Superior temporal gyrus (tissue), 1 donor: ENCODE measurements at regions not wholly inside any gene's neighbourhood (a gene's known extent, or its start where the extent isn't known, plus 50 kb on each side); places are given as distances from the start of the nearest gene placed in this dataset.
"Not testable (repeated sequence)": the region's sequence is repeated elsewhere in the genome, so short reads cannot be mapped to it uniquely, and the experiment has no call there.

ENCODE experiments used
- DNase-seq: peaks from one replicate; pipeline ENCODE4 v3.0.0-alpha.2; 2016; ENCODE audit errors: extremely low spot score

DNA sequence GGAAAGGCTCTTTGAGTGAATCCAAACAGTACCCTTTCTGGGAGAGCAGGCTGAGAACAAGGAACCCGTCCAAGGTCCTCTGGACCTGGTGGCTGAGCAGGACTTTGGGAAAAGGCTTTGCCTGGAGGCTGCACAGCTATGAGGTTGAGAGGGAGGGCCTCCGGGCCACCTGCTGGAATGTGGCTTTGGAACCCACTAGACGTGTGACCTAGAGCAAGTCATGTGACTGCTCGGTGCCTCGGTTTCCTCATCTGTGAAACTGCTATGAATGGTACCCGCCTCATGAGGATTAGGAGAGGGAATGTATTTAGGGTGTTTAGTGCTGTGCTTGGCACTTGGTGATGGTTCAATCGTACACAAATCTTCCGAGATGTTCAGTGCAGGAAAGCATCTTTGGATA lies 50.4 kb downstream of the HAPSTR1 start:
- DNase-seq = no peak

- no peak for DNase-seq
Observed at GRCh38 chr16:9144106-9144505, 52.7 kb downstream of the HAPSTR1 start.

GRCh38 chr16:9148374-9149015 lies 57.1 kb downstream of the HAPSTR1 start:
- no peak for DNase-seq

DNA sequence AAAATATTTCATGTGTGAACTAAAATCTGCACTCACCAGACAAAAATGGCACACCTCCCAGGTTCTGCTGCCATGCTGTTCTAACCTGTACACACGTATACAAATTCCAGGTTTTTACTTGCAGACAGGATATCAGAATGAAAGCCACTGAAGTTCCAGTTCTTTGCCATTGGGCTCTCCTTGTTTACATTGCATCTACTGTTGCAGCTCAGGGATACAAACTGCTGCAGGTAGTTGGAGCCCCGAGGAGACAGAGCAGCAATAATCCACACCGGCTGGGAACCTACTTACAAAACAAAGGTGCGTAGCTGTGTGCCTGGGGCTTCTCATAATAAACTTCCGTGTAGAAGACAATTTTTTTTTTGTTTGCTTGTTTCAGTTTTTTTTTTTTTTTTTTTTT lies 59.6 kb downstream of the HAPSTR1 start:
- no peak for DNase-seq

GRCh38 chr16:9151597-9151996 lies 60.2 kb downstream of the HAPSTR1 start:
- no peak for DNase-seq

GRCh38 chr16:9152649-9153501 lies 61.4 kb downstream of the HAPSTR1 start:
- DNase-seq = no peak

DNA sequence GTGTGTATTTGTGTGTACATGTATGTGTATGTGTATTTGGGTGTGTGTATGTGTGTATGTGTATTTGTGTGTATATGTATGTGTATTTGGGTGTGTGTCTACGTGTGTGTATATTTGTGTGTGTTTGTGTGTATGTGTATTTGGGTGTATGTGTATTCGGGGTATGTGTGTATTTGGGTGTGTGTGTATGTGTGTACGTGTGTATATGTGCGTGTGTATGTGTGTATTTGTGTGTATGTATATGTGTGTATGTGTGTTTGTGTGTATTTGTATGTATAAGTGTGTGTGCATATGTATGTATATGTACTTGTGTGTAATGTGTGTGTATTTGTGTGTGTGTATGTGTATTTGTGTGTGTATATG lies 62.0 kb downstream of the HAPSTR1 start:
- DNase-seq = no peak

- no peak for DNase-seq
Observed at GRCh38 chr16:9154567-9155410, 63.3 kb downstream of the HAPSTR1 start.

DNA sequence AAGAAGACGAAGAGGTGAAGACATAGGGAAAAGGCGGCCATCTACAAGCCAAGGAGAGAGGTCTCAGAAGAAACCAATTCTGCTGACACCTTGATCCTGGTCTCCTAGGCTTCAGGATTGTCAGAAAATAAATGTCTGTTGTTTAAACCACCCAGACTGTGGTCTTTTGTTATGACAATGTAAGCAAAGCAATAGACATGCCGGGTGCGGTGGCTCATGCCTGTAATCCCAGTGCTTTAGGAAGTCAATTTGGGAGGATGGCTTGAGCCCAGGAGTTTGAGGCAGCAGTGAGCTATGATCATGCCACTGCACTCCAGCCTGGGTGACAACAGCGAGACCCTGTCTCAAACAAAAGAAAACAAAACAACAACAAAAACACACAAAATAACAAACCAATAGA lies 64.4 kb downstream of the HAPSTR1 start:
- DNase-seq = no peak

DNA sequence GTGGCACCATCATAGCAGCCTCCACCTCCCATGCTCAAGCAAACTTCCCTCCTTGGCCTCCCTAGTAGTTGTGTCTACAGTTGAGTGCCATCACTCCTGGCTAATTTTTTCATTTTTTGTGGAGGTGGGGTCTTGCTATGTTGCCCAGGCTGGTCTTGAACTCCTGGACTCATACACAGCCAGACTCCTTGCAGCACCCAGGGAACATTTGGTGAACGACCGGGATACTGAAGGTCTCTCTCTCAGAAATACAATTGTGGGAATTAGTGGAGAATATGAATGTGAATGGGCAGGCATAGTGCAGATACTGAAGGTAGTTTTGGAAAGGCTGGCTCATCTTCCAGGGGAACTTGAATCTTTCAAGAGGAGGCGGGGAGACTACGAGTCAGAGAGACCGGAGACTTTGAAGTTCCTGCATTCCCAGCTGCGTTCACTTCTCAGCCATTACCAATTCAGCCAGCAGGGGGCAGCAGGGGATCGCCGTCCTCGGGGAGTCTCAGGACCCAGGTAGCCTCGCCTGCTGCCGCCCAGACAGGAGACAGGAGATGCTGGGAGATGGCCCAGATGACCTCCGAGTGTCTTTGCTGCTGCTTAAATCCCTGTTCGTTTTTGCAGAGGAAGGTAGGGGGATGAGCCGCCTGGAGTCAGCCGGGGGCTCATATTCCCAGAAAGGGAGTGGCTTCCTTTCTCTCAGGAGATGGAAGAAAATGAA lies 68.6 kb downstream of the HAPSTR1 start:
- peak; percentile 90 for DNase-seq

- DNase-seq = no peak
Observed at GRCh38 chr16:9160551-9160911, 69.1 kb downstream of the HAPSTR1 start.

DNA sequence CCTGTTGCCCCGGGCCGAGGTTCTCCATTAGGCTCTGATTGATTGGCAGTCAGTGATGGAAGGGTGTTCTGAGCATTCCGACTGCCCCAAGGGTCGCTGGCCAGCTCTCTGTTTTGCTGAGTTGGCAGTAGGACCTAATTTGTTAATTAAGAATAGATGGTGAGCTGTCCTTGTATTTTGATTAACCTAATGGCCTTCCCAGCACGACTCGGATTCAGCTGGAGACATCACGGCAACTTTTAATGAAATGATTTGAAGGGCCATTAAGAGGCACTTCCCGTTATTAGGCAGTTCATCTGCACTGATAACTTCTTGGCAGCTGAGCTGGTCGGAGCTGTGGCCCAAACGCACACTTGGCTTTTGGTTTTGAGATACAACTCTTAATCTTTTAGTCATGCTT lies 74.2 kb downstream of the HAPSTR1 start:
- no peak for DNase-seq

- not testable (repeated sequence) for DNase-seq
Observed at GRCh38 chr16:9166326-9166993, 75.0 kb downstream of the HAPSTR1 start.

DNA sequence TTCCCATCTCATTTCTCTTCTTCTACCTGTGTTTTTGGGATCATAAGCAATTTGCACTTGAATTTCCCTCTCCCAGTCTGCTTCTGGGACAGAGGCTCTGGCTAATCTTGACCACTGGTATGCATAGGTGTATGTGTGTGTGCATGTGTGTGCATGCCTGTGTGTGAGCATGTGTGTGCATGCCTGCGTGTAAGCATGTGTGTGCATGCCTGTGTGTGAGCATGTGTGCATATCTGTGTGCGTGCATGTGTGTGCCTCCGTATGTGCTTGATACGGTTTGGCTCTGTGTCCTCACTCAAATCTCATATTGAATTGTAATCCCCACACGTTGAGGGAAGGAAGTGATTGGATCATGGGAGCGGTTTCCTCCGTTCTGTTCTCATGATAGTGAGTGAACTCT lies 77.7 kb downstream of the HAPSTR1 start:
- no peak for DNase-seq

- no peak for DNase-seq
Observed at GRCh38 chr16:9170470-9170869, 79.0 kb downstream of the HAPSTR1 start.

GRCh38 chr16:9176547-9177418 lies 85.3 kb downstream of the HAPSTR1 start:
- peak; percentile 95 for DNase-seq

DNA sequence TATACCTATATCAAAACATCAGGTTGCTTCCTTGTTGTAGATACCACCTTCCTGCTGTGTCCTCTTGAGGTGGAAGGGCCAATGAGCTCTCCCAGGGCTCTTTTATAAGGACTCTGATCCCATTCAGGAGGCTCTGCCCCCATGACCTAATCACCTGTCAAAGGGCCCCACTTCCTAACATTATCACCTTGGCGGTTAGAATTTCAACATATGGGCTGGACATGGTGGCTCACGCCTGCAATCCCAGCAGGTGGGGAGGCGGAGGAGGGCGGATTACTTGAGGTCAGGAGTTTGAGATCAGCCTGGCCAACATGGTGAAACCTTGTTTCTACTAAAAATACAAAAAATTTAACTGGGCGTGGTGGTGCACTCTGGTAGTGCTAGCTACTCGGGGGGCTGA lies 86.4 kb downstream of the HAPSTR1 start:
- no peak for DNase-seq

DNA sequence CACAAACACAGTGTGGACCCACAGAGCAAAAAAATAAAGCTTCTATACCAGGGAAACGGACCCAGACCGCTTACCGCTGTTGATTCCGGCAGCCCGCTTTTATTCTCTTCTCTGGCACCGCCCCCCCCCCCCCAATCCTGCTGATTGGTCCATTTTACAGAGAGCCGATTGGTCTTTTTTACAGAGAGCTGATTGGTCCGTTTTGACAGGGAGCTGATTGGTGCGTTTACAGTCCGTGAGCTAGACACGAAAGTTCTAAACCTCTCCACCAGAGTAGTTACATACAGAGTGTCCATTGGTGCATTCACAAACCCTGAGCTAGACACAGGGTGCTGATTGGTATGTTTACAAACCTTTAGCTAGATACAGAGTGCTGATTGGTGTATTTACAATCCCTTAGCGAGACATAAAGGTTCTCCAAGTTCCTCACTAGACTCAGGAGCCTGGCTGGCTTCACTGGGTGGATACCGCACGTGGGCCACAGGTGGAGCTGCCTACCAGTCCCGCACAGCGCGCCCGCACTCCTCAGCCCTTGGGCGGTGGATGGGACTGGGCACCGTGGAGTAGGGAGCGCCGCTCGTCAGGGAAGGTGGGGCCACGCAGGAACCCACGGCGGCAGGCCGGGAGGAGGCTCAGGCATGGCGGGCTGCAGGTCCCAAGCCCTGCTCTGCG lies 92.4 kb downstream of the HAPSTR1 start:
- no peak for DNase-seq

GRCh38 chr16:9184354-9184690 lies 92.9 kb downstream of the HAPSTR1 start:
- DNase-seq = no peak

DNA sequence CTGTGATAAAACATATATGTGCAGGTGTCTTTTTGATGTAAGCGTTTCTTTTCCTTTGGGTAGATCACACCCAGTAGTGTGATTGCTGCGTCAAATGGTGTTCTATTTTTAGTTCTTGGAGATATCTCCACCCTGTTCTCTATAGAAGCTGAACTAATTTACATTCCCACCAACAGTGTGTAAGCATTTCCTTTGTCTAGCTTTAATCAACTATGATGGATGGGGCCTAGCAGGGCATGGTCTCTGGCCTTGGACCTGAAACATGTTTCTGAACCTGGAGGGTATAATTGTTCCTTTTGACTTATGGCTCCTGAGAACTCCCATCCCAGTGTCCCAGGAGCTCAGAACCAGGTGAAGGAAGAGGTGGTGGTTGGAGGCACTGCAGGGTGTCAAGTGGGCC lies 93.9 kb downstream of the HAPSTR1 start:
- DNase-seq = no peak
